GM18519 (cell line): ENCODE measurements at regions not wholly inside any gene's neighbourhood (a gene's known extent, or its start where the extent isn't known, plus 50 kb on each side); places are given as distances from the start of the nearest gene placed in this dataset.
"Not testable (repeated sequence)": the region's sequence is repeated elsewhere in the genome, so short reads cannot be mapped to it uniquely, and the experiment has no call there.

Experiments
- ATAC-seq: cut with Tn5 transposase; IDR thresholded peaks from one replicate; pipeline ENCODE4 v1.9.1; 2021; ENCODE audit warnings: mild to moderate bottlenecking, moderate library complexity; ENCODE audit not compliant: unreplicated experiment, low FRiP score

- ATAC-seq: no peak
Measured at GRCh38 chr1:219560856-219561255, 52.0 kb downstream of the ZC3H11B start.

GRCh38 chr1:219559899-219560298 lies 53.0 kb downstream of the ZC3H11B start:
- no peak for ATAC-seq

GRCh38 chr1:219555806-219556205 lies 57.1 kb downstream of the ZC3H11B start:
- ATAC-seq: no peak

DNA sequence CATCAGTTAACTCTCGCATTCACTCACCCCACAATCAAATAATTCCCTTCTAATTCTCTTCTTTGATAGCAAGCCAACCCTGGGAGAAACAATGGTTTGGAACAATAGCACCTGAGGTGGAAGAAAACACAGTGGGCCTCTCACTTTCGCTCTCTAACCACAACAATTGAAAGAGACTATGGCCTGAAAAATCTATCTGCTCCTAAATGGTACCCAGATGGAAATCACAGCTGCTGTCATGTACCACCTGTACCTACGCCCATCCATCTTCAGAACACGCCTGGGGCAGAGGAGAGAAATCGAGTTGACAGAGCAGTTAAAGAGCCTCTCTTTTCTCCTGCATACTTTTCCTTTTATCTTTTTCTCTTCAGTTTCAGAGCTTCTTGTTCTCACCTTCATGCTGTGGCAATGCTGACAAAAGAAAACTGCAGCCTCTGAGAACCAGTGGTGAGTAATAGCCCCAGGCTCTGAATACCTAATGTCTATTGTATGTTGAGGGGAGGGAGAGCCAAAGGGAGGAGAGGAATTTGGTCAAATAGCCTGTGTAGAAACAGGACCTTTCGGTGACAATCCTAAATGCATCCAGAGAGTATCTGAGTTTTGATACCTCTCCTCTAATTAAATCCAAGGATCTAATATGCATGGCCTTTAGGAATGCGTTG lies 57.7 kb downstream of the ZC3H11B start:
- ATAC-seq: no peak

GRCh38 chr1:219553934-219554502 lies 58.9 kb downstream of the ZC3H11B start:
- ATAC-seq: no peak

DNA sequence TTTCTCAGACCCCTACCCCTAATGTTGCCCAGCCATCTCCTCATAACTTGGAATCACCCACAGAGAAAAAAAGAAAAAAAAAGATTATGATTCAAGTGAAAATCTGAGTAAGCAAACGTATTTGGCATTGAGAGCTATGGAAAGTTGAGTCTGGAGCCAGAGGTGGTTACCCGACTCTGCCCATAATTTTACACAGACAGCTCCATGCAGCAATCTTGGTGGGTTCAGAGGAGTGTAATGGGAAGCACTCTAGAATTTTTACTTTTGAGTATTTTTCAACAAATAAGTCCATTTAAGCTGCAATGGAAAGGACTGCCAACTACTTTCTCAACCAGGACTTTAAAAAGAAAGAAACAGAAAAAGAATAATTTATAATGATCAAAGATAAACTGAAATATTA lies 62.7 kb downstream of the ZC3H11B start:
- ATAC-seq: no peak

DNA sequence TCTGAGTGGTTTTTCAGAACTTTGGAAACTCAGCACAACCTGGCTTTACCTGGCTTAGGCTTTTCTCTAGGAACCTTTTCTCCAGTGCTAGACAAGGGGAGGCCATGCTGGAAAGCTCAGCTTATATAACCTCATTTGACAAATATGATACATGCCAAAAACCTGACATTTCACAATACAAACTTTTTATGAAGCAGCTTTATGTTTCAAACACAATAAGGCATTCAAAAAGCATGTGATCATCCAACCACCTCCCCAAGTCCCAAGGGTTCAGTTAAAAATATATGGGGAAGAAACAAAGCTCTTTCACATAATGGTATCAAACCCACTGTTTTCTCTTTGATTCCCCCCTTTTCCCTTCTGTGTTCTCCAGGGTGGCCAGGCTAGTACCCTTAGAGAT lies 63.7 kb downstream of the ZC3H11B start:
- ATAC-seq: no peak

DNA sequence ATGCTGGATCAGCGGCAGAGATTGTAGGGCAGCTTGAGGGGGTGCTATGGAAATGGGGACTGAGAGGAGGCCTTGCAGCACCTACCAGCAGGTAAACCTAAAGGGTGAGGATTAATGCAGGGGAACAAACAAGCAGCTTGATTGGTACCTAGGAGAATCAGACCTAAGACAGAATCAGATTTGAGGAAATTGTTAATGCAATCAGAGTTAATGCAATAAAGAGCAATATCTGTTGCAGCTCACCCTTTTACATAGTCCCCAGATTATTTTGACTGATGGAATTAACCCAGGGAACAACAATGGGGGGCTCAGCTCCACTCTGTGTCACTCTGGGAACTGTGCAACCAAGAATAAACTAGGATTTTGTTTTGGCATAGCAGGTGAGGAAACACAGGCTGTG lies 64.5 kb downstream of the ZC3H11B start:
- no peak for ATAC-seq

DNA sequence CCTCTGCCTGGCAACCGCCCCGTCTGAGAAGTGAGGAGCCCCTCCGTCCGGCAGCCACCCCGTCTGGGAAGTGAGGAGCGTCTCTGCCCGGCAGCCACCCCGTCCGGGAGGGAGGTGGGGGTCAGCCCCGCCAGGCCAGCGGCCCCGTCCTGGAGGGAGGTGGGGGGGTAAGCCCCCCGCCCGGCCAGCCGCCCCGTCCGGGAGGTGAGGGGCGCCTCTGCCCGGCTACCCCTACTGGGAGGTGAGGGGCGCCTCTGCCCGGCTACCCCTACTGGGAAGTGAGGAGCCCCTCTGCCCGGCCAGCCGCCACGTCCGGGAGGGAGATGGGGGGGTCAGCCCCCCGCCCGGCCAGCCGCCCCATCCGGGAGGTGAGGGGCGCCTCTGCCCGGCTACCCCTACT lies 67.1 kb downstream of the ZC3H11B start:
- not testable (repeated sequence) for ATAC-seq

- no peak for ATAC-seq
Measured at GRCh38 chr1:219544163-219544846, 68.6 kb downstream of the ZC3H11B start.

DNA sequence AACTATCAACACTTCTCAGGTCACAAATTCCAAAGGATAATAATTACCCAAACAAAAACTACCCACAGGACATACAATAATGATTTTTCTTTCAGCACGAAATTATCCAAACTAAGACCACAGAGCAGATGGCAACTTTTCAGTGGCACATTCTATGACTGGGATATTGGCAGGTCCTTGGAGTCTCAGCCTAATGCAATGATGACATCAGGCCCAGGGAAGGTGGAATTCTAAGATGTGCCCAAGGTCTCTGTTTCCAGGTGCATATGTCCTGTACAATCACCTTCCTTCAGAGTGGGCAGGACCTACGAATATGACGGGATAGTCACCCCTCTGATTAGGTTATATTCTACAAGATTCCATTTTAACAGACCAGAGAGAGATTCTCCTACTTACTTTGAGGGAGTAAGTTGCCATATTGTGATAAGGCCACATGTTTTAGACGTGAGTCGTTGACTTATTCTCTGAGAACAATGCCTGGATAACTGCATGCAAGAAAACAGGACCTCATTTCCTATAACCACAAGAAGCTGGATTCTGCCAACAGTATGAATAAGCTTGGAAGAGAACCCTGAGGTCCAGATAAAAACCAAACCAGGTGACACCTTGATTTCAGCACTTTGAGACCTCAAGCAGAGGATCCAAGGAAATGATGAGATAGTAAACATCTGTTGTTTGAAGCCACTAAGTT lies 69.9 kb downstream of the ZC3H11B start:
- ATAC-seq: no peak

DNA sequence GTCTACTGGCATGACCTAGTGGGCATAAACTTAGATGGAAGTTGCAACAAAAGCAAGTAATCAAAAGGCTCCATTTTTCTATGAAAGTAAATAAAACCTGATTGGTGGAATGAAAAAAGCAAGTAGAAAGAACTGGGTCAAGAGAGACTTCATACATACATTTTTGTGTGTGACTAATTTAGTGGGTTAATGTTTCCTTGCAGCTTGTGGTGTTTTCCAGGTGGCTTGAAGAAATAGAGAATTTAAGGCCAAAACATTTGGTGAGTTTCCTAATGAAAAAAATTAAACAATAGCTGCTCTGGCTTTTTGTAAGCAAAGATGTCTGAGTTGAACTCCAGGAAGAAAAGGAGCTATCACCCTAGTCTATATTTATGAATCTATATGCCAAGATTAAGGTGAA lies 71.0 kb downstream of the ZC3H11B start:
- ATAC-seq: no peak

DNA sequence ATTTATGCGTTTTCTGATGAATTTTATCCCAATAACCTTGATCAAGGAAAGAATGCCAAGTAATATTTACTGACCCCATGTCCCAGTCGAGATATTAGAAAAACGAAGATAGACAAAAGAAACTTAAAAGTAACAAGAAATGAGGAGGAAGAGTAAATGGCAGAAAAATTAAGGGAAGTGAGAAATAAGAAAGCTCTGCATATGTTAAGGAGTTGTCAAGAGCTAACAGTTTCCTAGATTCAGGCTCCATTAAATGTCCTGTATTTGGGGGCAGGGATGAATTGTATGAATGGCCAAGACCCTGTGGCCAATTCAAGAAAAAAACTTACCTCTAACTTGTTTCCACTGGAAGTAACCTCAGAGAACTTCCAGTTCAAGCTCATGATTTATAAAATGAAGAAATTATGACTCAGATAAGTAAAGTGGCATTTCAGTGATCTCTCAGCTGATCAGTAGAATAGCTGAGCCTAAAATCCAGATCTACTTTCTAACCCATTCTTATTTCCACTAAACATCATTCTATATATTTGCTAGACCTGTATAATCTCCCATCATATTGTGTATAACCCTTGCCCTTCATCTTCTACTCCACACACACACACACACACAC lies 73.2 kb downstream of the ZC3H11B start:
- ATAC-seq: peak; percentile 37

DNA sequence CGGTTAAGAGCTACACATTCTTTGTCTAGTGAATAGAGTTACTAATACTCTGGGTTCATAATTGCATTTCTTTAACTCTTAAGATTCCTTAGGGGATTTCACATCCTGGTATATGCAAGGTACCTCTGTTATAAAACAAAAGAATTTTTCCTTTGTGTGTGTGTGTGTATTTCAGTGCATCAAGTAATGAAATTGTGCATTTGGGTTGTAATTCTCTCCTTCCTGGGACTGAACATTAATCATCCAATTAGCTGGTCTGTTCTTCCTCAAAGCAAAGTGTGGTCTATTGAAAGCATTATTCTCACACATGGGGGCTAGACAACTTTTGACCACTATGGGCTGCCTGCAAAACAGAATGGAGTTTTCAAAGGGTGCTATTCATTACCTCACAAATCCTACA lies 74.0 kb downstream of the ZC3H11B start:
- ATAC-seq: no peak

GRCh38 chr1:219537223-219537631 lies 75.7 kb downstream of the ZC3H11B start:
- ATAC-seq: no peak

DNA sequence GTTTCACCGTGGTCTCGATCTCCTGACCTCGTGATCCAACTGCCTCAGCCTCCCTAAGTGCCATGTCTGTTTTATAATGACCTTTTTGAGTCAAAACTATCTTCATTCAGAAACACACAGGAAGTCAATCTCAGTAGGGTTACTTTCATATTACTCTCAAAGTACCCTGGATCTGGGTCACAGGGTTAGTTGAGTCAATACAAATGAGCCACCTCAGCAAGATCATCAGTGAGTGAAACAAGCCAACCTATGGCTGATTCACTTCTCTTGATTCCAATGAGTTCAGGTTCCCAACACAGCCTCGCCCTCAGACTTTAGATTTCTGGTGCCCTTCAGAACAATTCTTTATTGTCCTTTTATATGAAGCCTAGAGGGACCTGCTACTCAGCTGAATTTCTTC lies 76.9 kb downstream of the ZC3H11B start:
- ATAC-seq: no peak

- ATAC-seq: no peak
Measured at GRCh38 chr1:219534991-219535390, 77.9 kb downstream of the ZC3H11B start.

GRCh38 chr1:219533280-219533679 lies 79.6 kb downstream of the ZC3H11B start:
- ATAC-seq: no peak

DNA sequence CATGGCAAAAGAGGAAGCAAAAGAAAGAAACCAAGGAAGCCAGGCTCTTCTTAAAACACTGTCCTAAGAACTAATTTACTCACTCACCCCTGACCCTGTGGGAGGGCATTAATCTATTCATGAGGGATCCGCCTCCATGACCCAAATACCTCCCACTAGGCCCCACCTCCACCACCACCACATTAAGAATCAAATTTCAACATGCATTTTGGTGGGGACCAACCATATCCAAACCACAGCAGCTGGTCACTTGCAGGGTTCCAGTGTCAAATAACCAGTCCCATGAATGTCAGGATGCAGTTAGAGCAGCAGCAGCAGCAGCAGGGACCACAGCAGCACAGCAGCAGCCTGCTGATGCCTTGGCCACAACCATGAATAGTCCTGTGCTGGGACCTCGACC lies 83.8 kb downstream of the ZC3H11B start:
- no peak for ATAC-seq

- no peak for ATAC-seq
Measured at GRCh38 chr1:219528633-219529032, 84.3 kb downstream of the ZC3H11B start.

DNA sequence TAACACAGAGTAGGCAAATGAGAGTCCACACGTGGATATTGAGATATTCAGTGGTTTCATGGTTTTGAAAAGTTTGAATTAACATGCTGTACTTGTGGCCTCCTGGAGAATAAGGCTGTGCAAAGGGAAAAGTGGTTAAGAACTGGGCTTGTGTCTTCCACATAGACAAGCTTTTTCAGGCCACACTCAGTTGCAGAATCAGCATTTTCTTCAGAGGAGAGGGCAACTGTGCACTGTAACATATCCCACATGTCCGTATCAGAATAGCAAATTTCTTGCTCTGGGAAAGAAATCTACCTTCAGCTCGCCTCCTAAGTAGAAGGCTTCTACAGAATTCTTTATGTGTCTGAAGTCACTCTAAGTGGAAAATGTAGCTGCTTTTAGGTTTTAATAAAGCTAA lies 84.9 kb downstream of the ZC3H11B start:
- no peak for ATAC-seq
